HCT116 (cell line): ENCODE measurements at regions not wholly inside any gene's neighbourhood (a gene's known extent, or its start where the extent isn't known, plus 50 kb on each side); places are given as distances from the start of the nearest gene placed in this dataset.

Source experiments
- ATAC-seq: fragments of 200-7000 bp; cut with Tn5 transposase; 2 replicates; pipeline ENCODE4 v1.9.1; 2020; ENCODE audit warnings: mild to moderate bottlenecking, moderate library complexity
- BruUV-seq: library from RNA; stranded (reverse); fragments of 400-500 nt; replicated peaks from 2 replicates; lab custom pipeline; 2021; lab: Mats Ljungman, UMichigan
- CTCF ChIA-PET: fragments of 300-600 bp; sonication (Branson Sonifier 250); formaldehyde crosslinking; loops from one replicate; lab custom pipeline; 2021; ENCODE audit warnings: antibody characterized with exemption; lab: Charles Lee
- POLR2A ChIA-PET: fragments of 300-600, 350-600 bp; sonication (Branson Sonifier 250); formaldehyde crosslinking; loops from one replicate; lab custom pipeline; 2021; ENCODE audit warnings: antibody characterized with exemption; lab: Charles Lee
- RAD21 ChIA-PET, 2 experiments: fragments of 300-600 bp; sonication (Branson Sonifier 250); formaldehyde crosslinking; loops; one replicate each; lab custom pipeline; 2023; ENCODE audit warnings: low total read pairs in 2 of 2; ENCODE audit not compliant: uncharacterized antibody in 2 of 2, unreplicated experiment in 2 of 2, low non-redundant PET in 1 of 2; lab: Charles Lee
- DNase-seq: peaks from one replicate; pipeline ENCODE4 v3.0.0-alpha.2; 2010; ENCODE audit warnings: low read depth, low spot score
- H2AFZ ChIP-seq: fragments of 200-600 bp; shearing (Covaris generic), sonication (generic); 2 replicates; pipeline ENCODE4 v1.6.1; 2017; ENCODE audit warnings: low read depth, mixed run types, mixed read lengths, antibody characterized with exemption, low read length; ENCODE audit not compliant: poor library complexity, severe bottlenecking
- H3K27ac ChIP-seq: 2 replicates; pipeline ENCODE4 v1.5.1; 2012; ENCODE audit warnings: low read depth, low read length
- H3K27me3 ChIP-seq: fragments of 200-600 bp; sonication (generic); 2 replicates; pipeline ENCODE4 v1.6.1; 2016; ENCODE audit warnings: mixed run types, low read length, mixed read lengths; ENCODE audit not compliant: insufficient read depth
- H3K36me3 ChIP-seq, 2 experiments: fragments of 200-500 bp in 1 of 2; fragments of 200-600 bp in 1 of 2; sonication (Bioruptor generic) in 1 of 2; sonication (generic) in 1 of 2; 2 replicates each; pipeline versions ENCODE4 v1.5.1 to v1.6.1; 2014 to 2016; ENCODE audit warnings: low read length in 2 of 2, inconsistent platforms in 1 of 2, mixed read lengths in 1 of 2, mixed run types in 1 of 2; ENCODE audit not compliant: insufficient read depth in 2 of 2, control insufficient read depth in 1 of 2
- H3K4me1 ChIP-seq, 2 experiments: fragments of 200-600 bp in 1 of 2; sonication (generic) in 1 of 2; 2 replicates each; pipeline versions ENCODE4 v1.5.1 to v1.6.1; 2012 to 2017; ENCODE audit warnings: low read length in 2 of 2, inconsistent platforms in 1 of 2, mild to moderate bottlenecking in 1 of 2, mixed read lengths in 1 of 2, mixed run types in 1 of 2, moderate library complexity in 1 of 2; ENCODE audit not compliant: insufficient read depth in 2 of 2, control insufficient read depth in 1 of 2
- H3K4me2 ChIP-seq: fragments of 200-600 bp; sonication (generic); 2 replicates; pipeline ENCODE4 v1.6.1; 2017; ENCODE audit warnings: mixed run types, low read length, mixed read lengths
- H3K4me3 ChIP-seq, 2 experiments: fragments of 200-600 bp in 1 of 2; sonication (generic) in 1 of 2; replicated peaks in 1 of 2; 2 replicates each; pipeline ENCODE4 v1.5.1; 2011 to 2016; ENCODE audit warnings: low read length in 2 of 2, control low read depth in 1 of 2, low read depth in 1 of 2, mild to moderate bottlenecking in 1 of 2, mixed read lengths in 1 of 2, mixed run types in 1 of 2
- H3K79me2 ChIP-seq: fragments of 200-600 bp; sonication (generic); 2 replicates; pipeline ENCODE4 v1.6.1; 2017; ENCODE audit warnings: mild to moderate bottlenecking, mixed run types, low read length, moderate library complexity, mixed read lengths; ENCODE audit not compliant: insufficient read depth
- H3K9ac ChIP-seq: fragments of 200-600 bp; sonication (generic); 2 replicates; pipeline ENCODE4 v1.6.1; 2016; ENCODE audit warnings: low read length, mixed read lengths
- H3K9me2 ChIP-seq: fragments of 200-600 bp; sonication (generic), shearing (Covaris generic); 2 replicates; pipeline ENCODE4 v1.6.1; 2017; ENCODE audit warnings: mixed run types, mild to moderate bottlenecking, moderate library complexity; ENCODE audit not compliant: insufficient read depth
- H3K9me3 ChIP-seq, 2 experiments: fragments of 200-500 bp in 1 of 2; fragments of 200-600 bp in 1 of 2; sonication (Bioruptor generic) in 1 of 2; sonication (generic) in 1 of 2; 2 replicates each; pipeline ENCODE4 v1.6.1; 2014 to 2017; ENCODE audit warnings: low read length in 2 of 2, mixed read lengths in 2 of 2, inconsistent platforms in 1 of 2, low read depth in 1 of 2, mild to moderate bottlenecking in 1 of 2, mixed run types in 1 of 2, moderate library complexity in 1 of 2; ENCODE audit not compliant: control insufficient read depth in 1 of 2, insufficient read depth in 1 of 2
- H4K20me1 ChIP-seq: fragments of 200-600 bp; sonication (generic), shearing (Covaris generic); 2 replicates; pipeline ENCODE4 v1.6.1; 2017; ENCODE audit warnings: mixed run types, mild to moderate bottlenecking, moderate library complexity; ENCODE audit not compliant: insufficient read depth
- CBX3 ChIP-seq: IDR thresholded peaks from 2 replicates; pipeline ENCODE4 v1.6.1; 2012; ENCODE audit warnings: low read depth
- CEBPB ChIP-seq: IDR thresholded peaks from 2 replicates; pipeline ENCODE4 v1.6.1; 2012; ENCODE audit warnings: low read depth
- CTCF ChIP-seq, 3 experiments: fragments of 200-600 bp in 1 of 3; sonication (generic) in 1 of 3; IDR thresholded peaks in 2 of 3; conservative IDR thresholded peaks in 1 of 3; 2 replicates each; pipeline ENCODE4 v1.5.1; 2012 to 2017; ENCODE audit warnings: low read depth in 2 of 3, low read length in 2 of 3, antibody characterized with exemption in 1 of 3, borderline replicate concordance in 1 of 3, control low read depth in 1 of 3, mild to moderate bottlenecking in 1 of 3, mixed read lengths in 1 of 3, mixed run types in 1 of 3, moderate library complexity in 1 of 3; ENCODE audit not compliant: insufficient read depth in 1 of 3
- EGR1 ChIP-seq: IDR thresholded peaks from 2 replicates; pipeline ENCODE4 v1.6.1; 2012; ENCODE audit warnings: low read depth
- ELF1 ChIP-seq: IDR thresholded peaks from 2 replicates; pipeline ENCODE4 v1.6.1; 2012; ENCODE audit warnings: low read depth, borderline replicate concordance
- EZH2 ChIP-seq: fragments of 200-600 bp; sonication (generic); IDR thresholded peaks from 2 replicates; pipeline ENCODE4 v1.6.1; 2017; ENCODE audit warnings: antibody characterized with exemption, mixed run types
- EZH2phosphoT487 ChIP-seq: fragments of 200-600 bp; IDR thresholded peaks from 2 replicates; pipeline ENCODE4 v1.6.1; 2018; ENCODE audit warnings: antibody characterized with exemption, borderline replicate concordance
- FOSL1 ChIP-seq: IDR thresholded peaks from 2 replicates; pipeline ENCODE4 v1.6.1; 2012; ENCODE audit warnings: low read depth
- JUND ChIP-seq: IDR thresholded peaks from 2 replicates; pipeline ENCODE4 v1.6.1; 2012
- POLR2AphosphoS5 ChIP-seq: IDR thresholded peaks from 2 replicates; pipeline ENCODE4 v1.6.1; 2011; ENCODE audit warnings: mild to moderate bottlenecking, low read depth, low read length, moderate library complexity
- RAD21 ChIP-seq: IDR thresholded peaks from 2 replicates; pipeline ENCODE4 v1.6.1; 2012; ENCODE audit warnings: low read depth, mild to moderate bottlenecking
- SIN3A ChIP-seq: IDR thresholded peaks from 2 replicates; pipeline ENCODE4 v1.6.1; 2012; ENCODE audit warnings: low read depth
- SP1 ChIP-seq: IDR thresholded peaks from 2 replicates; pipeline ENCODE4 v1.6.1; 2012; ENCODE audit warnings: low read depth
- SRF ChIP-seq: IDR thresholded peaks from 2 replicates; pipeline ENCODE4 v1.6.1; 2012; ENCODE audit warnings: low read depth
- TCF7L2 ChIP-seq: IDR thresholded peaks from 2 replicates; pipeline ENCODE4 v1.7.0; 2011; ENCODE audit warnings: borderline replicate concordance, inconsistent platforms; ENCODE audit not compliant: insufficient read depth, insufficient read length; ENCODE audit errors: extremely low read depth
- YY1 ChIP-seq: IDR thresholded peaks from 2 replicates; pipeline ENCODE4 v1.6.1; 2011; ENCODE audit warnings: low read length, low read depth, moderate library complexity, mild to moderate bottlenecking; ENCODE audit not compliant: insufficient replicate concordance; ENCODE audit errors: extremely low read depth
- ZFX ChIP-seq: fragments of 450-650 bp; IDR thresholded peaks from 2 replicates; pipeline ENCODE4 v1.6.1; 2017
- ZNF274 ChIP-seq: fragments of 200-500 bp; sonication (Bioruptor generic); IDR thresholded peaks from 2 replicates; pipeline ENCODE4 v1.6.1; 2014; ENCODE audit warnings: mild to moderate bottlenecking, low read depth, low read length, inconsistent platforms
- intact Hi-C: fragments of 100-400 bp; cut with micrococcal nuclease; formaldehyde crosslinking; loops from 2 replicates; pipeline ENCODE4 v1.10.0; 2022
- TF ChIP-seq, protein P1 (sequence below): IDR thresholded peaks from 2 replicates; pipeline ENCODE4 v1.6.1; 2012
- TF ChIP-seq, protein P2 (sequence below): IDR thresholded peaks from 2 replicates; pipeline ENCODE4 v1.6.1; 2011; ENCODE audit warnings: mild to moderate bottlenecking, low read length, moderate library complexity; ENCODE audit not compliant: insufficient replicate concordance; ENCODE audit errors: extremely low read depth

- BruUV-seq = no TSS peak
- peaks cover 4 to 10% of the 10 kb centered on the region in 2 experiments; a peak in 2 of 4 replicates for H3K9me3 ChIP-seq
- H3K27me3 ChIP-seq = no peaks in the 10 kb centered on the region
- ChIA-PET RAD21 (no interaction called here), CTCF (no interaction called here), POLR2A (interaction anchor here (0.5 kb wide), 1 partner anchor 10 kb away, joined by 5 read pairs; no protein-coding TSS in a partner anchor)
- no peaks in the 10 kb centered on the region for H3K36me3 ChIP-seq
- no peaks in the 10 kb centered on the region for H3K79me2 ChIP-seq
- ATAC-seq (no peak), DNase-seq (no peak)
- no peak overlapping the region for H3K9ac ChIP-seq
- H3K27ac ChIP-seq = no peak overlapping the region
- no peaks in the 10 kb centered on the region for H4K20me1 ChIP-seq
- no peaks in the 10 kb centered on the region for H3K9me2 ChIP-seq
- H3K4me2 ChIP-seq = no peak overlapping the region
- intact Hi-C loops = no loop called here
- TF ChIP-seq TCF7L2 = no peak
- TF ChIP-seq SRF = no peak
- TF ChIP-seq, protein P1, sequence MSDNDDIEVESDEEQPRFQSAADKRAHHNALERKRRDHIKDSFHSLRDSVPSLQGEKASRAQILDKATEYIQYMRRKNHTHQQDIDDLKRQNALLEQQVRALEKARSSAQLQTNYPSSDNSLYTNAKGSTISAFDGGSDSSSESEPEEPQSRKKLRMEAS = no peak
- no peak for TF ChIP-seq CEBPB
- TF ChIP-seq ZFX = no peak
- no peak for TF ChIP-seq JUND
- TF ChIP-seq CBX3 = no peak
- TF ChIP-seq EZH2 = no peak
- no peak for TF ChIP-seq ELF1
- TF ChIP-seq CTCF (IDR thresholded peaks at IDR 0.05 in 2 of 3, conservative IDR thresholded peaks at IDR 0.05 in 1 of 3; ENCODE audit: borderline replicate concordance in 1 of 3, insufficient read depth in 1 of 3, low read depth in 2 of 3, low read length in 2 of 3) = no peak
- TF ChIP-seq POLR2AphosphoS5 = no peak
- TF ChIP-seq EZH2phosphoT487 = no peak
- no peak for TF ChIP-seq FOSL1
- TF ChIP-seq, protein P2, sequence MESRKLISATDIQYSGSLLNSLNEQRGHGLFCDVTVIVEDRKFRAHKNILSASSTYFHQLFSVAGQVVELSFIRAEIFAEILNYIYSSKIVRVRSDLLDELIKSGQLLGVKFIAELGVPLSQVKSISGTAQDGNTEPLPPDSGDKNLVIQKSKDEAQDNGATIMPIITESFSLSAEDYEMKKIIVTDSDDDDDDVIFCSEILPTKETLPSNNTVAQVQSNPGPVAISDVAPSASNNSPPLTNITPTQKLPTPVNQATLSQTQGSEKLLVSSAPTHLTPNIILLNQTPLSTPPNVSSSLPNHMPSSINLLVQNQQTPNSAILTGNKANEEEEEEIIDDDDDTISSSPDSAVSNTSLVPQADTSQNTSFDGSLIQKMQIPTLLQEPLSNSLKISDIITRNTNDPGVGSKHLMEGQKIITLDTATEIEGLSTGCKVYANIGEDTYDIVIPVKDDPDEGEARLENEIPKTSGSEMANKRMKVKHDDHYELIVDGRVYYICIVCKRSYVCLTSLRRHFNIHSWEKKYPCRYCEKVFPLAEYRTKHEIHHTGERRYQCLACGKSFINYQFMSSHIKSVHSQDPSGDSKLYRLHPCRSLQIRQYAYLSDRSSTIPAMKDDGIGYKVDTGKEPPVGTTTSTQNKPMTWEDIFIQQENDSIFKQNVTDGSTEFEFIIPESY = no peak
- no peak for TF ChIP-seq YY1
- TF ChIP-seq SP1 = no peak
- TF ChIP-seq ZNF274 = no peak
- no peak for TF ChIP-seq RAD21
- TF ChIP-seq EGR1 = no peak
- TF ChIP-seq SIN3A = no peak
- no peak overlapping the region for H2AFZ ChIP-seq
- no peak overlapping the region for H3K4me3 ChIP-seq
- no peaks in the 10 kb centered on the region for H3K4me1 ChIP-seq
These were observed 208.7 kb downstream of the KCNJ2 start for GRCh38 chr17:70378076-70378475.
